ENCODE measurements at regions not wholly inside any gene's neighbourhood (a gene's known extent, or its start where the extent isn't known, plus 50 kb on each side); places are given as distances from the start of the nearest gene placed in this dataset.

DNA sequence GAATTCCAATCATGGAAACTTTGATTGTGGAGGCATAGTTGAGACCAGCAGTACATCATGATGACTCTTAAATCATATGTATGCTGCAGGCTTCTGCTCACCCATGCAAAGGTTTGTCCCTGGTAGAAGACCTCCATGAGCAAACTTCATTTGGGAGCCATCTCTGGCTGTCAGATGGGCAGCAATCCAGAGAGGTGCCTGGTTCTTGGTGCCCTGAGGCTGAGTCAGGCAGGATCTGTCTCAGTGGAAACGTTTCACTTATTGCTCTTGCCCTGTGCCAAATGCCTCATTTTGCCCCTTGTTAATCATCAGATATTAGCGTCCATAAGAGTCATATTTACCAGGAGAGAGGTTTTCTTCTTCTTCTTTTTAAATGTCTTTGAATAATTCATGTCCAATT lies 151.5 kb upstream of the CELF4 start:
- TF ChIP-seq POLR2A (IDR thresholded peaks at IDR 0.05): no peak
- TF ChIP-seq, protein P1, sequence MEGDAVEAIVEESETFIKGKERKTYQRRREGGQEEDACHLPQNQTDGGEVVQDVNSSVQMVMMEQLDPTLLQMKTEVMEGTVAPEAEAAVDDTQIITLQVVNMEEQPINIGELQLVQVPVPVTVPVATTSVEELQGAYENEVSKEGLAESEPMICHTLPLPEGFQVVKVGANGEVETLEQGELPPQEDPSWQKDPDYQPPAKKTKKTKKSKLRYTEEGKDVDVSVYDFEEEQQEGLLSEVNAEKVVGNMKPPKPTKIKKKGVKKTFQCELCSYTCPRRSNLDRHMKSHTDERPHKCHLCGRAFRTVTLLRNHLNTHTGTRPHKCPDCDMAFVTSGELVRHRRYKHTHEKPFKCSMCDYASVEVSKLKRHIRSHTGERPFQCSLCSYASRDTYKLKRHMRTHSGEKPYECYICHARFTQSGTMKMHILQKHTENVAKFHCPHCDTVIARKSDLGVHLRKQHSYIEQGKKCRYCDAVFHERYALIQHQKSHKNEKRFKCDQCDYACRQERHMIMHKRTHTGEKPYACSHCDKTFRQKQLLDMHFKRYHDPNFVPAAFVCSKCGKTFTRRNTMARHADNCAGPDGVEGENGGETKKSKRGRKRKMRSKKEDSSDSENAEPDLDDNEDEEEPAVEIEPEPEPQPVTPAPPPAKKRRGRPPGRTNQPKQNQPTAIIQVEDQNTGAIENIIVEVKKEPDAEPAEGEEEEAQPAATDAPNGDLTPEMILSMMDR (IDR thresholded peaks at IDR 0.05): no peak

All from Peyer's patch (tissue), 4 donors.